GM21367 (cell line): ENCODE measurements at regions not wholly inside any gene's neighbourhood (a gene's known extent, or its start where the extent isn't known, plus 50 kb on each side); places are given as distances from the start of the nearest gene placed in this dataset.
"Not testable (repeated sequence)": the region's sequence is repeated elsewhere in the genome, so short reads cannot be mapped to it uniquely, and the experiment has no call there.

ENCODE experiments used
- ATAC-seq: cut with Tn5 transposase; IDR thresholded peaks from one replicate; pipeline ENCODE4 v1.9.1; 2021; ENCODE audit not compliant: unreplicated experiment

DNA sequence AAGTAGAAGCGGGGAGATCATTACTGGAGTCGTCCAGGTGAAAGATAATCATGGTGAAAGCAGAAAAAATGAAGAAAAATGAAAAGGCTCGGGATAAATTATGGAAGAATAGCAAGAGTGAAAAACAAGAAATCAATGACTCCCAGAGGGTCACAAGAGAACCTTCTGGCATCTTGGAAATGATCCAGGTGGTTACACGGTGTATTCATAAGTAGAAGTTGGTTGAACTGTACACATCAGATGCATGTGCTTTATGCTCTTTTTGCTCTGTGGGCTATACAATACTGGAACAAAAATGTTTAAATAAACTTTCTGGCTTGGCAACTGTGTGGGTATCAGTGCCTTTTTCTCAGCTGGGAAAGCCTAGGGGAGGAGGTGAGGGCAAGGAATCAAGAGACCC lies 348.9 kb downstream of the RND3 start:
- no peak for ATAC-seq

DNA sequence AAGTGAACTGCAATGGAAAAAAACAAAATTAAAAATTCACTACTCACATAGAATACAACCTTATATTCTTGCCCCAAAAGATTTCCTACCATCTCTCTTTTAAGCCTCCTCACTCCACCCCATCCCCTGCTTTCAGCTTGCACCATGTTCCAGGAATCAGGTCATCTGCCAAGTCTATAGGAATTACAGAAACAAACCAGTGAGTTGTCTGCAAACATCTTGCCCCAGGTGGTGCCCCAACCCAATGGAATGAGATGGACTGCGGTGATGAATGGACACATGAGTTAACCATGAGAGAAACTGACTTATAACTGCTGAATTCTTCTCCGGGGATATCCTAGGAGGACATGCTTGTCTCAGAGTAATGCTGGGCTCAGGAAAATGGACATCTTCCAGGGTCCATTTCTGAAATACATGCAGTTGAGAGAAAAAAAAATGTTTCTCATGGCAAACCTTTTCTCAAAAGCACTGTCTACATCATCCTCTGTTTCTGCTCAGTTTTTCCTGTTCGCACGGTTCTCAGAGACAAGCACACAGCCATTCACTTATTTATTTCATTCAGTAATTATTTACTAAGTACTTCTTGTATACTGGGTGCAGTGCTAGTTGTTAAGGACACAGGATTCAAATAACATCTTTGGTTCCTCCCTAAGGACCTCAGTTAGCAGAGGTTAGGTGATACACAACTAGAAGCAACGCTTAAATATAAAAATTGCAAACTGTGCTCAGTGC lies 350.0 kb downstream of the RND3 start:
- ATAC-seq: no peak

DNA sequence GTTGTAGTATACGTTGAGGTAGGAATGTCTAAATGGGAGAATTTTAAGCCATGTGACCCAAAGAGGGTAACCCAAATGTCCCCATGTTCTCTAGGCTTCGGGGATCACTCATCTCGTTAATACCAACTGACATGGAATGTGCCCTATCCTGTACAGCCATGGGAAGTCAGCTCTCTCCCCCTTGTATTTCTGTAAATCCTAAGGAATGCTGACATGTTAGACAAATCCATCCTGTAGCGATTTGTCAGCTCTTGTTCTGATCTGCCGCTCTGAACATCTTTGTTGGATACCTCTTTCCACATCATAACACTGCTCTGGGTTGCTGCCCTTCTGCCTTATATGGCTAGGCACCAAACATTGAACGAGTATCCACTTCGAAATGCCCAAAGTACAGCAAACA lies 350.6 kb downstream of the RND3 start:
- ATAC-seq: no peak

DNA sequence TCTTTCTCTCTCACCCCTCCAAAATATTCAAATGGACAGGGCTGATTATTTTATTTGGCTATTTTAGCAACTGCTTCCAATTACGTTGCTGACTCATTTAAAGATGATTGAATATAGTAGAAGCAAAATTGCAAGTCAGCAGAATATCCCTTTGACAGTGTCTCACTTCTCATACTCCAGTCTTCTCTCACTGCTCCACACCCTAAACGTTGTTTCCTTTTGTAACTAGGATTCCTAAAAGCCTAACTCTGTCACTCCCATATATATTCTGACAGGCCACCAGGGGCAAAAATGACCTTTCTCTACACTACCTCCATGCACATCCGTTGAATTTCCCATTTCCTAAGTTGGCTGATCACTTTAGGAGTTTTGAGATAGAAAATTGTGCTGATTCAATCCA lies 351.1 kb downstream of the RND3 start:
- no peak for ATAC-seq

DNA sequence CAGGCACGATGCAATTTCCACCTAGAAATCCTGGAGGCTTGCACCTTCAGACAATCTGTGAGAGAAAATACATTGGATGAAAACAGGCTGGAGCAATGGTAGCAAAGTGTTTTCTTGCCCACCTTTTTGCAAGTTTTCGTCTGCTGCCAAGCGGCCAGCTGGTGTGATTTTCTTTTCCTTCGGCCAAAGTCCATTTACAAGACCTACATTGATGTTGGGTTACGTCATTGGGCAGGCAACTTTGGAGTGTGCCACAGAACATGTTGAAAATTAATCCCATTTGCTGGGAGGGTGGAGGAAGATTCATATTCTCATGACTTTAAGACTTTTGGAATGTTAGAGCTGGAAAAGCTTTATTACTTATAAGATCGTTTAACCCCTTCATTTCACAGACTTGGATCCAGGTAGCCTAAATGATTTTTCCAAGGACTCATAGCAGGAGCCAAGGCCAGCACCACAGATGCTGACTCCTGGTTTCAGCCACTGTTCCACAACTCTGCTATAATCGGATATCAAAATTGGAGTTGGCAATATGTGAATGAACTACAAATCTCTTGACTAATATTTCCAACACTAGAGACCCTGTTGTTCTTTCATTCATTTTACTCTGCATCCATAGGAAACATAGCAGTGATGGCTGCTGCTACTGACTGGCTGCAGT lies 352.1 kb downstream of the RND3 start:
- no peak for ATAC-seq

DNA sequence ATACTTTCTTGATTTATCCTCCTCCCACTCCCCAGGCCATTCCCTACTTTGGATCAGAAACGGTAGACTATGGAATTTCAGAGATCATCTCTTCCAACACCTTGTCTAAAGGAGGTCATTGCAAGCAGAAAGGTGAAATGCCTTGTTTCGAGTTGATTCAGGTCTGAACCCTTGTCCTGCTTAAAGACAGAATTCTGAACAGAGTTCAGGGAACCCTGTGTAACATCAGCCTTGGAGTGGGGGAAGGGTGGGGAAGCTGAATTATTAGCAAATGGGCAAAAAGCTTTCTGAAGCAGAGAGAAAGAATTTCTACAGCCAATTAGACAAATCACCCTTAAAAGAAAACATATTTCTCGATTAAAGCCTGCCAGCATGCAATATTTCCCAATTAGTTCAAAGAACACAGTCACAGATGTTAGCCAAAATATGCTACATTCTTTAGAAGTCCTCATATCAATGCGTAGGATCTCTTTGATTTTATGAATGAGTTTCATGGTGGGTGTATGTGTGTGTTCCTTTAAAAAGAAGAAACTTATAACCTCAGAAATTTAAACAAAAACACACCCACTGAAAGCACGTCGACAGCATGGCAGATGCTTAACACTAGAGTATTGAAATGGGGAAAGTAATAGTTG lies 353.1 kb downstream of the RND3 start:
- no peak for ATAC-seq

DNA sequence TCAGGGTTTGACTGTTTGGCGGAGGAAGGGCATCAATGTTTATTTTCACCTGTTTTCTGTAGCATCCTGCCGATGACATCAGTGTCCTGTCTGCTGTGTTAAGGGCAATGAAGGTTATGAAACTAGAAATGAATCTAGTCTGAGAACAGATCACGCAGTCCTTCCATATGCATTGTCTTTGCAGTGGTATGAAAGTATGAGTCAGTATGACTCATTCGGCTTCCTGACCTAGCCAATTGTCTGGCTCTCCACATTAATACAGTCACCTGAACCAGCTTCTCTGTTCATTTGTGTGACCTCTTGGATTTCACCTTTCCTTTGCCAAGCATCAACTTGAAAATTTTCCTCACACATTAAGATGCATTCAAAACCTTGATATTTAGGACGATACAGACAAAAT lies 353.8 kb downstream of the RND3 start:
- ATAC-seq: no peak

DNA sequence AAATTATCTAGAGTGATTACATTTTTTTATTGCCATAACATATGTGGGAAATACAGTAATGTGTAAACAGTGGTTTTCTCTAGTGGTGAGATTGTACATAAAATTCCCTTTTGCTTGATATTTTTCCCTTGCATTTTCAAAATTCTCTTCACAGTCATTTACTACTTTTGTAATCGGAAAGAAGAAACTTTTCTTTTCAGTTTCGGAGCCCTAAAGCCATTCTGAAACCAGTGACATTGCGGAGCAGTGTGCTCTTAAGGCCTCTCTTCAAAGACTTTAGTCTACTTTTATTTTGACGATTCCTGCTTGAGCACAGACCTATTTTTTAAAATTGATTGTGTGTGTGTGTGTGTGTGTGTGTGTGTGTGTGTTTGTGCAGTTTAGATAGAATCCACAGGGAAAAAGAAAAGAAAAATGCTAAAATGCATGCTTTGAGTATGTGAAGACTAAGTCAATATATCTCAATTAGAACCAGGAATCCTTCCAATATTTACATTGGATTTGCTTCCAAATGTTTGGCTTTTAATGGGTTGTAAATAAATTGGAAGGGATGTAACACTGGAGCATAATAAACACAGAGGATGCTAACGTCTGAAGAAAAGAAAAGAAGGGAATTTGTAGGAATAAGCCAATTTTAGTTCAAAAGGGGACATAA lies 357.4 kb downstream of the RND3 start:
- ATAC-seq: no peak

DNA sequence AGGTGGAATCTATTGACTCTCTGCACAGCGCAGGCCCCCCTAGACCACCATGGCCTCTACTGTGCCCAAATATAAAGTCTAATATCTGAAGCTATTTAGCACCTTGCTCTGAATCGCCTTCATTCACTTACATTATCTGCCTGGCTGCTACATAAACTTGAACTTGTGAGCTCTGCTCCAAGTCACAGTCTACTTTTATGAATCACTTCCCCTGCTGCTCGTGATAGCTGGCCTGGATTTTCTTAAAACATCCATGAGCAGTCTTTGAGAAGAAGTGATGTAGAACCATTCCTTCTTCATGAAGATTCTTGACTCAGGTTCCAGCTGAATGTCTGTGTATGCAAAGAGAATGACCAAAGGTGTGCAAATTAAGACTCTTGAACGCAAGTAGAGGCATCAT lies 359.5 kb downstream of the RND3 start:
- ATAC-seq: no peak

DNA sequence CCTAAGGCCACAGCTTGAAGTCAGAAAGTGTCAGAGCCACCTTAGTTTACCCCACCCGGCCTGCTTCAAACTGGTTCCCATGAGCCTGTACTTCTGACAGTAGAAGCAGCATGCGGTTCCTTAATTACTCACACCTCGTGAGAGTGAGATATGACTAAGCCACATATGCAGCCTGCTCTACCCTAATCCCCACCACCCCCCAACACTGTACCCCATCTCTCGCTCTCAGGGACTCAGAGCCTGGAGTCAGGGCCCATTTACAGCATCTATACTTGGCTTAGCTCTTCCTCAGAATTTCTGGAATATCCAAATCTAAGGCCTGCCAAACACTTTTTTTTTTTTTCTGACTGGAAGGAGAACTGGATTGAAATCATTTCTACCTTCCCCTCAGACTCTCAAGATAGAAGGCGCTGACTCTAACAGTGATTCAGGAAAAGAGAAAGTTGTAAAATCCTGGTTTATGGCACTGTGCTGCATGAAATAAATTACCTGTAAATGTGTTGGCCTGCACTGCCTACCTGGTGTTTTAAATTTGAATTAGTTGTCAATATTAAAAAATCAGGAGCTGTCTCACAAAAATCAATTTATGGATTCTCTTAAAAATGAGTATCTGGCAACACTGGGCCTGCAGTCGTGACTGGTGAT lies 360.0 kb downstream of the RND3 start:
- ATAC-seq: no peak

DNA sequence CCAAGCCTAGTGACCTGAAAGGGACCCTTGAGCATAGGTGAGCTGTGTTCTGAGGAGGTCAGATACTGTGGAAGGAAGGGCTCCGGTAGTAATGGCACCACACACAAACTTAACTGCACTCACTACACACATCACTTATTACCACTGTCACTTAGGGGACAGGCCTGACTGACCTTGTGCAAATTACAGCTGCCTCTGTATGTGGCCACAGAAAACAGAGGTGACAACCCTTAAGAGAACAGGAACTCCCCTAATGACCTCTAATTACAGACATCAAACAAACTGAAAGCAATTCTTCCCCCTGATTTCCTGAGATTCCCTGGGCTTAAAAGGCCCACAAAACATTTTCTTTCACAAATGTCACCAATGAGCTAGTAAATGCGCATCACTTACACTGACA lies 360.6 kb downstream of the RND3 start:
- no peak for ATAC-seq

DNA sequence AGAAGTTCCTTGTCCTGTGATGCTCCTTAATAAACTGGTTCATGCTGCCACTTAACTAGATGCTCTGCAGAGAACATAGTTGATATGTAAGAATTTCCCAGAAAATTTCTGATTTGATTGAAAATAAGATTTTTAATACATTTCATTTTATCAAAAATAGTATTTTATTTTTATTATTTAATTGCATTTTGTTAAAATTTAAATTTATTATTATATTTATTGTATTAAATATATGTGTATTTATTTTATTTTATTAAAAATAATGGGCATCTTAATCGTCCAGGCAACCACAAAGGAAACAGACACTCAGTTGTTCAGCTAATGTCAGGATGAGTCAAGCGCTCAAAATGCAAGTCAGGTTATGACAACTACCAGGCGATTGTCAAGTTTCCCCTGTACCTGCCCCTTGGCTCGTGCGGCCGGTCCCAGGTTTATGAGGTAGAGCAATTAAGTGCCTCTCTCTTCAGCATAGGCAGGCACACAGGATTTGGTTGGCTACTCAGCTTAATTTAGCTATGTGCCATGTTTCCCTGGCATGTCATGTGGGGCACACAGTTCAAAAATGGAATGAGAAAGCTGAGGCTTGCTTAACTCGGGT lies 361.2 kb downstream of the RND3 start:
- ATAC-seq: no peak

DNA sequence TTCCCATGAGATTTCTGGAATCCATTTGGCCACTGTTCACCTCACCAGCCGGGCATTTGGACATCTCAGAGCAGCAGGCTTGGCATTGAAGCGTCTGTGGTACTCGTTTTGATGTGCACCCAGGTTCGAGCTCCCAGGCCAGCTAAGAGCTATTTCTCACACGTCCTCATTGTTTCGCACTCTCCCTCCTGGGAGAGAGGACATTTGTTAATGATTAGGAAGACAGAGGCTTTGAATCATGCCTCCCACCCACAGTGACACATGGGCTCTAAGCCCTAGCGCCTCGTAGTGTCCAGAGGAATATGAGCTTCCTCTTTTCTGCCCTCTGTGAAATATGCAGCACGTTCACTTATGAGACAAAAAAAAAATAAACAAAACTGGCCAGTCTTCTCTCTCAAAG lies 361.8 kb downstream of the RND3 start:
- no peak for ATAC-seq

DNA sequence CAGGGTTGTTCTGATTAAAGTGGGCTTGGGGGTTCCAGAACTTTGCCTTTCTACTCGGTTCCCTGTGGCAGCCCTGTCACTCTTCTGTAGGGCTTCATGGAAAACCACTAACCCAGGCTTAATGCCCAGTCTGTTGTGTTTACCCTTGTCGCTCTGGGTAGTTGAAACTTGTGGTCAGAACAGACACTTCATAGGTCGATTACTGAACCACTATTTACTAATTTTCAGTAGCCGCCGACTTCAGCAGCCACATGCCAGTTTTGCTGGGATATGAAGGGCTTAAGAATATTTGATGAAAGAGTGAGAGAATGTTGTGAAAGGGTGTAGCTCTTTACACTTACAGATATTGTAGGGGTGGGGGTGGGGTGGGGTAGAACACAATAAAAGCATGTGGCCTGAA lies 362.3 kb downstream of the RND3 start:
- ATAC-seq: no peak

DNA sequence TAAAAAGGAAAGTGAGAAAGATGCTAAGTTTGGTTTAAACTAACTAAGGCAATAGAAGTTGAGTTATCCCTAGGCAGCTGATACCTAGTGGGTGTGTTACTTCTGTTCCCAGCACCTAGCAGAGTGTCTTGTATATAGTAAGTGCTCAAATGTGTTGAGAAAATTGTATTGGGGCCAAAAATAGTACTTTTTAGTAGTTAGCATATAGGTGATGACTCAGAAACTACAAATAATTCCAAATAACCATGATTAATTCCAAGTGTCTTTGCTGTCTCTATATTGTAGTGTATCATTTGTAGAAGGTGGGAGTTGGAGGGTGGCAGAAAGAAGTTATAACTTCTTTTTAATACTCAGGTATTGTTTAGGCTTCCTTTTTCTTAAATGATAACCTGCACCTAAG lies 362.7 kb downstream of the RND3 start:
- ATAC-seq: no peak

DNA sequence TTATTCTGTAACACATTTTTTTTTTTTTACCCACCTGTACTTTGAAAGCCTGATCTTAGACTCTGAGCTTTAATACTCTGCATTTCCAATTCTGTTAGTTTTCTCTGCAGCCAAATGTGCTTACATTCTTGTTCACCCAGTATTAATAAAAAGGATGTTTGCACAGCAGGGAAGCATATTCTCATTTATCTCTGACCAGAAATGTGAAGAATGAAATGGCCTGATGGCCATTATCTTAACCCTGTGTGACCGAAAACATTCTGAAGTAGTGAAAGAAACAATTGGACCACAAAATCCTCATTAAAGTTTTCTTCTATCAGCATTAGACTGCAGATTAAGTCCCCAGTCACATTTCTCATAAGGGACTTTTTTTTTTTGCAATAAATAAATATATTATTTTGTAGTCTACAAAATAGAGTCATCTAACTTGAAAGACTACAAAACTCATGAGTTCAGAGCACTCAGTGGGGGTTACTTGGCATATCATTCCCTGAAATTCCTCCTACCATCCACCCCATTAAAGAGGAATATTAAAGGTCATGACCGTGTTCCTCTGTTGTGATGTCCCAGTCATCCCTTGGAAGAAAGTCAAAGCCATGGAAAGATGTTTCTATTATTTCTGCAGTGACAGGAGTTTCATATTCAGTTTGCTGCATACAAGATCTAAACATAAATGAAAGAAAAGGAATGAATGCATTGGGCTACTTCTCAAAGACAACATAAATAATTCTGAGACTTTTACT lies 364.4 kb downstream of the RND3 start:
- no peak for ATAC-seq

DNA sequence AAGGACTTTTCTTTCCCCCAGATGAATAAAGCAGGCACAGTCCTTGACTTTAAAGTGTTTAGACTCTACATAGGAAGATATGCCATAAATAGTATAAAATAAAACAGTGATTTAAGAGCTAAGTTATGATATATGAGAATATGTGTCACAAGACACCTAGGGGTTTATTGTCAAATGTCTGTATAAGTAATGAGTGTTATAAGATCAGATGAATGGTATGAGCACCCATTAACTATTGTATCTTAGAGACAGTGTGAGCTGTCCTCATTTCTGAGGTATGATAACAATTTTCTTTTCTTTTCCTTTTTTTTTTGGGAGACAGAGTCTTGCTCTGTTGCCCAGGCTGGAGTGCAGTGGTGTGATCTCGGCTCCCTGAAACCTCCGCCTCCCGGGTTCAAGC lies 365.3 kb downstream of the RND3 start:
- ATAC-seq: no peak

DNA sequence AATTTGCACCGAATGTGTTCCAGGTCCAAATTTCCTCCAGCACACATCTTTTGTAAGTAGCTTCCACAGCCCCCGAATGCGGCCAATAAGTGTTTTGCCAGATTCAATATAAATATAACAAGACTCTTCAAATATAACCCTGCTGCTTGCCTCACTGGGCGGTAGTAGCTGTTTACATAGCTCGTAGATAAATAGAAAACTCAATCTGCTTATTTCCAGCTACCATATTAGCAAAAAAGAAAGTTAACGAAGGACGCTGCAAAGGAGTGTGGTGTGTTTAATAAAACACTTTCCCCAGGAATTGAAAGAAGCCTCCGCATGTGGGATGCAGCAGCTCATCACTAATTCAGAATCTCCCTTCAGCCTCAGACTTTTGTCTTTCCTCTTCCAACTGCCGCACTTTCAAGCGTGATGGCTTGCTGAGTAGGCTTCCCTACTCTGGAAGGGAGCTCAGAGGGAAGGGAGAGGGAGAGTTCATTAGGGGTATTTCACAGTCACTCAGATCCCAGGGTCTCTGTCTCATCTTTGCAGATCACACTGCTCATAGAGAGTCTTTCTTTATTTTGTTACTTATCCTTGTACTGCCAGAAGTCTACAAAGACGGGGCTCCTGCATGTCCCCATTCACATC lies 367.0 kb downstream of the RND3 start:
- ATAC-seq: no peak

DNA sequence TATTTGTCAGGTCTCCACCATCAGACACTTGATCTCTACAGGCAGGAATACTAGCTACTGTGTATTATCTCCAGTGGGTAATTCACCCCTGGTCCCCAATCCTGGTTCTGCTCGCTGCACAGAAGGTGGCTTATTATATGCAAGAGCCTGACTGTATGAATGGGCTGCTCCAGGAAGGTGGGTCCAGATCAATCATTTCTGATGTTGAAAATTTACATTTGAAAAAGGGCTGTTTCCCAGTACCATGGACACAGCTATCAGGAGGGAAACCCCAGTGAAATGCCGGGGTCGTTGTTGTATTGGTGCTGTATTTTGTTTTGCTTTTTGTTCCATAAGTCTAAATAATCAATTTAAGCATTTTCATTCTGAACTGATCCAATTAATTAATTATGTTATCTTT lies 367.6 kb downstream of the RND3 start:
- ATAC-seq: no peak

DNA sequence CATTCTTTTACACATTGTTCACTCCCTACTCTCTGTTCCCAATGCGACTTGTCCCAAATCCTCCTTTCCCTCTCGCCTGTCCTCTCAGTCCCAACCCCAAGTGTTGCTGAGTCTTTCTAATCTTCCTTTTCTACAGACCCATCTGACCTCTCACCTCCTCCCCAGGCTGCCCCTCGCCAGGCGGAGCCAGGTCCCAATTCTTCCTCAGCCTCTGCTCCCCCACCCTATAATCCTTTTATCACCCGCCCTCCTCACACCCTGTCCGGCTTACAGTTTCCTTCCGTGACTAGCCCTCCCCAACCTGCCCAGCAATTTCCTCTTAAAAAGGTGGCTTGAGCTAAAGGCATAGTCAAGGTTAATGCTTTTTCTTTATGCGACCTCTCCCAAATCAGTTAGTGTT lies 373.4 kb downstream of the RND3 start:
- not testable (repeated sequence) for ATAC-seq
